Activated naive CD4-positive, alpha-beta T cell treated with Interleukin-2 at 50 U/mL for 16 hours (primary cell): ENCODE measurements at regions not wholly inside any gene's neighbourhood (a gene's known extent, or its start where the extent isn't known, plus 50 kb on each side); places are given as distances from the start of the nearest gene placed in this dataset.

ENCODE experiments used
- DNase-seq: peaks from one replicate; pipeline ENCODE4 v3.0.0-alpha.2; 2020

GRCh38 chr13:40492511-40492910 lies 173.9 kb downstream of the FOXO1 start:
- DNase-seq, result no peak

GRCh38 chr13:40494513-40494912 lies 171.9 kb downstream of the FOXO1 start:
- DNase-seq, result no peak

- no peak for DNase-seq
Measured at GRCh38 chr13:40494946-40495620, 171.4 kb downstream of the FOXO1 start.

- DNase-seq, result no peak
Measured at GRCh38 chr13:40495621-40496001, 170.8 kb downstream of the FOXO1 start.

- DNase-seq, result no peak
Measured at GRCh38 chr13:40496035-40496810, 170.2 kb downstream of the FOXO1 start.

- DNase-seq, result no peak
Measured at GRCh38 chr13:40498461-40498860, 168.0 kb downstream of the FOXO1 start.

- DNase-seq, result no peak
Measured at GRCh38 chr13:40502236-40502635, 164.2 kb downstream of the FOXO1 start.

- DNase-seq, result no peak
Measured at GRCh38 chr13:40503011-40503410, 163.4 kb downstream of the FOXO1 start.

GRCh38 chr13:40503966-40504591 lies 162.4 kb downstream of the FOXO1 start:
- no peak for DNase-seq

- DNase-seq, result no peak
Measured at GRCh38 chr13:40504641-40505040, 161.8 kb downstream of the FOXO1 start.

- DNase-seq, result no peak
Measured at GRCh38 chr13:40505196-40505595, 161.2 kb downstream of the FOXO1 start.
